ENCODE measurements at regions not wholly inside any gene's neighbourhood (a gene's known extent, or its start where the extent isn't known, plus 50 kb on each side); places are given as distances from the start of the nearest gene placed in this dataset.

DNA sequence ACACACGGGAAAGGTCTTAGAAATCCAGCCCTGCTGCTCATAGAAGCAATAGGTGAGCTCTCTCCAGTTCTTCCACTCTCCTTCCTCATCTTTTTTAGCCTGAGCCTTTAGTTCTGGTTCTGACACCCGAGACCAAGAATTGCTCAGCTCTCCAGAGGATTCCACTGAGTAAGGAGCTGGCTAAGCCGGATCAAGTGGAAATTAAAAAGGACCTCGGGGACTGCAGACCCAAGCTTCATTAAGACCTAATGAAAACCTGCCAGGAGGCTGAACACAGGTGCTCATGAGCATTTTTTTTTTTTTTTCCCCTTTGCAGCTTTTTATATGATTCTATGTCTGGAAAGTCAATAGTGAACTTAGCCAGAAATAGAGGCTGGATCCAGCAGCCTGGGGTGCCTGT, 1176.0 kb upstream of the AUTS2 start:
- no peak for TF ChIP-seq POLR2A (IDR thresholded peaks at IDR 0.05)
- TF ChIP-seq, protein P1, sequence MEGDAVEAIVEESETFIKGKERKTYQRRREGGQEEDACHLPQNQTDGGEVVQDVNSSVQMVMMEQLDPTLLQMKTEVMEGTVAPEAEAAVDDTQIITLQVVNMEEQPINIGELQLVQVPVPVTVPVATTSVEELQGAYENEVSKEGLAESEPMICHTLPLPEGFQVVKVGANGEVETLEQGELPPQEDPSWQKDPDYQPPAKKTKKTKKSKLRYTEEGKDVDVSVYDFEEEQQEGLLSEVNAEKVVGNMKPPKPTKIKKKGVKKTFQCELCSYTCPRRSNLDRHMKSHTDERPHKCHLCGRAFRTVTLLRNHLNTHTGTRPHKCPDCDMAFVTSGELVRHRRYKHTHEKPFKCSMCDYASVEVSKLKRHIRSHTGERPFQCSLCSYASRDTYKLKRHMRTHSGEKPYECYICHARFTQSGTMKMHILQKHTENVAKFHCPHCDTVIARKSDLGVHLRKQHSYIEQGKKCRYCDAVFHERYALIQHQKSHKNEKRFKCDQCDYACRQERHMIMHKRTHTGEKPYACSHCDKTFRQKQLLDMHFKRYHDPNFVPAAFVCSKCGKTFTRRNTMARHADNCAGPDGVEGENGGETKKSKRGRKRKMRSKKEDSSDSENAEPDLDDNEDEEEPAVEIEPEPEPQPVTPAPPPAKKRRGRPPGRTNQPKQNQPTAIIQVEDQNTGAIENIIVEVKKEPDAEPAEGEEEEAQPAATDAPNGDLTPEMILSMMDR (IDR thresholded peaks at IDR 0.05), result no peak

All from gastroesophageal sphincter (tissue), 3 donors.